DOHH2 (cell line): ENCODE measurements at regions not wholly inside any gene's neighbourhood (a gene's known extent, or its start where the extent isn't known, plus 50 kb on each side); places are given as distances from the start of the nearest gene placed in this dataset.

Experiments used
- H3F3A ChIP-seq: fragments of 200-600 bp; sonication (generic), shearing (Covaris generic); 2 replicates; pipeline ENCODE4 v1.6.0; 2016; ENCODE audit warnings: antibody characterized with exemption, mild to moderate bottlenecking; ENCODE audit not compliant: control insufficient read depth, insufficient read depth
- H3K27ac ChIP-seq: fragments of 200-600 bp; sonication (generic); 2 replicates; pipeline ENCODE4 v1.5.1; 2014; ENCODE audit warnings: low read depth, mild to moderate bottlenecking, low read length, moderate library complexity
- H3K27me3 ChIP-seq: fragments of 200-600 bp; sonication (generic); 2 replicates; pipeline ENCODE4 v1.6.1; 2014; ENCODE audit warnings: mild to moderate bottlenecking, low read length, mixed read lengths; ENCODE audit not compliant: control insufficient read depth
- H3K36me3 ChIP-seq: fragments of 200-600 bp; sonication (generic); 2 replicates; pipeline ENCODE4 v1.6.1; 2014; ENCODE audit warnings: mild to moderate bottlenecking, low read length, moderate library complexity, mixed read lengths; ENCODE audit not compliant: control insufficient read depth
- H3K4me1 ChIP-seq: fragments of 200-600 bp; sonication (generic); 2 replicates; pipeline ENCODE4 v1.6.1; 2014; ENCODE audit warnings: mild to moderate bottlenecking, low read length, mixed read lengths; ENCODE audit not compliant: control insufficient read depth
- H3K4me2 ChIP-seq: fragments of 200-600 bp; sonication (generic); 2 replicates; pipeline ENCODE4 v1.6.0; 2014; ENCODE audit warnings: mild to moderate bottlenecking, low read length, moderate library complexity
- H3K4me3 ChIP-seq: fragments of 200-600 bp; sonication (generic); 2 replicates; pipeline ENCODE4 v1.5.1; 2014; ENCODE audit warnings: mild to moderate bottlenecking, low read length, mixed read lengths
- H3K79me2 ChIP-seq: fragments of 200-600 bp; sonication (generic); 2 replicates; pipeline ENCODE4 v1.6.1; 2014; ENCODE audit warnings: mild to moderate bottlenecking, low read length, mixed read lengths; ENCODE audit not compliant: control insufficient read depth
- H3K9me2 ChIP-seq: fragments of 200-600 bp; sonication (generic); replicated peaks from 2 replicates; pipeline ENCODE4 v1.6.1; 2014; ENCODE audit warnings: mild to moderate bottlenecking, low read length, mixed read lengths; ENCODE audit not compliant: control insufficient read depth
- H3K9me3 ChIP-seq: fragments of 200-600 bp; sonication (generic); 2 replicates; pipeline ENCODE4 v1.6.1; 2014; ENCODE audit warnings: antibody characterized with exemption, low read length, mixed read lengths; ENCODE audit not compliant: control insufficient read depth, insufficient read depth
- H4K20me1 ChIP-seq: fragments of 200-600 bp; sonication (generic); 2 replicates; pipeline ENCODE4 v1.6.0; 2014; ENCODE audit warnings: low read depth, mild to moderate bottlenecking, antibody characterized with exemption, low read length, moderate library complexity; ENCODE audit not compliant: control insufficient read depth, insufficient read depth
- CTCF ChIP-seq: fragments of 200-600 bp; sonication (generic); IDR thresholded peaks from one replicate; pipeline ENCODE4 v1.5.1; 2014; ENCODE audit warnings: antibody characterized with exemption, mild to moderate bottlenecking, low read depth, low read length; ENCODE audit not compliant: poor library complexity, severe bottlenecking
- EZH2phosphoT487 ChIP-seq: fragments of 200-600 bp; sonication (generic); IDR thresholded peaks from 2 replicates; pipeline ENCODE4 v1.6.1; 2017; ENCODE audit warnings: borderline replicate concordance, mild to moderate bottlenecking, antibody characterized with exemption, low read length, moderate library complexity, mixed read lengths

GRCh38 chr14:104263675-104264358, 125.4 kb downstream of the KIF26A start:
- Histone ChIP-seq H3K4me2 (no peak overlapping the region), H3K79me2 (no peaks in the 10 kb centered on the region), H4K20me1 (no peaks in the 10 kb centered on the region), H3K4me3 (no peak overlapping the region), H3K9me2 (no peaks in the 10 kb centered on the region), H3K36me3 (no peaks in the 10 kb centered on the region), H3K27ac (no peak overlapping the region), H3F3A (no peaks in the 10 kb centered on the region), H3K27me3 (no peaks in the 10 kb centered on the region), H3K4me1 (no peaks in the 10 kb centered on the region), H3K9me3 (no peaks in the 10 kb centered on the region)
- TF ChIP-seq EZH2phosphoT487 = no peak
- no peak for TF ChIP-seq CTCF

GRCh38 chr14:104264495-104265265, 126.3 kb downstream of the KIF26A start:
- Histone ChIP-seq H3K79me2 (no peaks in the 10 kb centered on the region), H3K4me2 (no peak overlapping the region), H4K20me1 (no peaks in the 10 kb centered on the region), H3K27ac (no peak overlapping the region), H3F3A (no peaks in the 10 kb centered on the region), H3K9me2 (no peaks in the 10 kb centered on the region), H3K36me3 (no peaks in the 10 kb centered on the region), H3K4me3 (no peak overlapping the region), H3K9me3 (no peaks in the 10 kb centered on the region), H3K27me3 (no peaks in the 10 kb centered on the region), H3K4me1 (no peaks in the 10 kb centered on the region)
- TF ChIP-seq CTCF = no peak
- TF ChIP-seq EZH2phosphoT487 = no peak

DNA sequence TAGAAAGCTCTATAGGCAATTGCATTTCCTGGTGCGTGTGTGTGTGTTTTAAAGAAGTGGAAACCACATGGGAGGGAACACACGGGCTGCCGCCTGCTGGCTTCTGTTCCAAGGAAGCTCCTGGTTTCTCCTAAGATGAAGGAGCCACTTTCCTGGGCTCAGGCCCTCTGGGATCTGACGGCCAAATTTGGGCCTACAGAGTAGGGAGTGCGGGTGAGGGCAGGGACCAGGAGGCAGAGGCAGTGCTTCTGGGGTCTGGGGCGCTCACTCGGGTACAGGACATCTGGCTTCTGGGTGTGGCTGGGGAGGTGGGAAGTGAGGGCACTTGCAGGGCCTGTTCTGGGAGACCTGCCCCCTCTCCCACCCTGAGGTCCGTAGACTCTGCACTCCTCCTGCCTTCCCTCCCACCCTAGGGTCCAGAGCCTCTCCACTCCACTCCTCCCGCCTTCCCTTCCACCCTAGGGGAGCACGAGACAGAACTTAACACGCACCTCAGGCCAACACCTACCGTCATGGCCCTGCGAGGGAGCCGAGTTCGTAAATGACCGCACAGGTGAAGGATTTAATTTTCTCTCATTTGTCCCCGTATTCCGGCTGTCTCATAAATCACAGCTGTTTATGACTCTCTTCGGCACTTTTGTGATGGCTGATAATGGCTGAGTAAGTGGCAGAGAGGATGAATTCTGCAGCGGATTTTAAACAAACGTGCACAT, 127.7 kb downstream of the KIF26A start:
- Histone ChIP-seq H3K4me2 (no peak overlapping the region), H3K36me3 (no peaks in the 10 kb centered on the region), H3F3A (no peaks in the 10 kb centered on the region), H3K27me3 (no peaks in the 10 kb centered on the region), H3K4me1 (no peaks in the 10 kb centered on the region), H3K27ac (no peak overlapping the region), H3K9me3 (no peaks in the 10 kb centered on the region), H4K20me1 (no peaks in the 10 kb centered on the region), H3K4me3 (no peak overlapping the region), H3K79me2 (no peaks in the 10 kb centered on the region), H3K9me2 (no peaks in the 10 kb centered on the region)
- TF ChIP-seq CTCF (no peak), EZH2phosphoT487 (no peak)
